Putamen (tissue), 1 donor: ENCODE measurements at regions not wholly inside any gene's neighbourhood (a gene's known extent, or its start where the extent isn't known, plus 50 kb on each side); places are given as distances from the start of the nearest gene placed in this dataset.

Experiments used
- DNase-seq: peaks from one replicate; pipeline ENCODE4 v3.0.0-alpha.2; 2016; ENCODE audit warnings: low spot score

- no peak for DNase-seq
Observed at GRCh38 chr7:41096917-41097316, 606.0 kb downstream of the INHBA start.

- DNase-seq, result no peak
Observed at GRCh38 chr7:41093141-41093540, 609.7 kb downstream of the INHBA start.

GRCh38 chr7:41085244-41085643, 617.6 kb downstream of the INHBA start:
- DNase-seq, result no peak

- DNase-seq, result no peak
Observed at GRCh38 chr7:41084381-41084780, 618.5 kb downstream of the INHBA start.

GRCh38 chr7:41069635-41070034, 633.3 kb downstream of the INHBA start:
- DNase-seq, result no peak

- DNase-seq, result no peak
Observed at GRCh38 chr7:41067576-41067975, 635.3 kb downstream of the INHBA start.

- DNase-seq, result no peak
Observed at GRCh38 chr7:41065663-41066062, 637.2 kb downstream of the INHBA start.

- DNase-seq, result no peak
Observed at GRCh38 chr7:41063116-41063515, 639.8 kb downstream of the INHBA start.

GRCh38 chr7:41060796-41061195, 642.1 kb downstream of the INHBA start:
- DNase-seq, result no peak

GRCh38 chr7:41059796-41060195, 643.1 kb downstream of the INHBA start:
- DNase-seq, result no peak

- no peak for DNase-seq
Observed at GRCh38 chr7:41058986-41059741, 643.7 kb downstream of the INHBA start.

- no peak for DNase-seq
Observed at GRCh38 chr7:41054960-41055661, 647.8 kb downstream of the INHBA start.

GRCh38 chr7:41053820-41054219, 649.1 kb downstream of the INHBA start:
- DNase-seq, result no peak

GRCh38 chr7:41052736-41053135, 650.2 kb downstream of the INHBA start:
- no peak for DNase-seq

- no peak for DNase-seq
Observed at GRCh38 chr7:41052201-41052600, 650.7 kb downstream of the INHBA start.

- no peak for DNase-seq
Observed at GRCh38 chr7:41051535-41051934, 651.4 kb downstream of the INHBA start.

- DNase-seq, result no peak
Observed at GRCh38 chr7:41051062-41051461, 651.8 kb downstream of the INHBA start.

- no peak for DNase-seq
Observed at GRCh38 chr7:41048771-41049170, 654.1 kb downstream of the INHBA start.

GRCh38 chr7:41047789-41048191, 655.1 kb downstream of the INHBA start:
- DNase-seq, result no peak

- DNase-seq, result no peak
Observed at GRCh38 chr7:41047211-41047610, 655.7 kb downstream of the INHBA start.

- DNase-seq, result no peak
Observed at GRCh38 chr7:41046776-41047175, 656.1 kb downstream of the INHBA start.

GRCh38 chr7:41046221-41046761, 656.6 kb downstream of the INHBA start:
- no peak for DNase-seq

- no peak for DNase-seq
Observed at GRCh38 chr7:41045556-41046123, 657.2 kb downstream of the INHBA start.
